HG02798 (cell line): ENCODE measurements at regions not wholly inside any gene's neighbourhood (a gene's known extent, or its start where the extent isn't known, plus 50 kb on each side); places are given as distances from the start of the nearest gene placed in this dataset.

ENCODE experiments used
- ATAC-seq: cut with Tn5 transposase; IDR thresholded peaks from one replicate; pipeline ENCODE4 v1.9.1; 2021; ENCODE audit warnings: mild to moderate bottlenecking; ENCODE audit not compliant: unreplicated experiment, poor library complexity

DNA sequence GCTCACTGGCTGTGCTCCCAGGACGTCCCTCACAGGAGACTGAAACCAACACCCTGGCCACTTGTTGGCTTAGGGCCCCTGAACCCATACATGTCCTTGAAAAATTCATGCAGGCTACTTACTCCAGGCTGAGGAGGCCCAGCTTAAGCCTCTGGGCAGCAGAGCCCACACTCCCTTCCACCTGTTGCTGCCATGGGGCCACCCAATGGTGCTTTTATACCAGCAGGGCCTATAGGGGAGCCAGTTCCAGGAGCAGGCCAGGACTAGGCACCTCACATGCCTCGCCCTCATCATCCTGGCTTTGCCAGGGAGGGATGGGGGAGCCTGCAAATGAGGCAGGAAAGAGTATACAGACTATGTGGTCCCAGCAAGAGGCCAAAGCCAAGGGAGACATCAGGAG is 181.7 kb upstream of the NECTIN1 start:
- no peak for ATAC-seq

DNA sequence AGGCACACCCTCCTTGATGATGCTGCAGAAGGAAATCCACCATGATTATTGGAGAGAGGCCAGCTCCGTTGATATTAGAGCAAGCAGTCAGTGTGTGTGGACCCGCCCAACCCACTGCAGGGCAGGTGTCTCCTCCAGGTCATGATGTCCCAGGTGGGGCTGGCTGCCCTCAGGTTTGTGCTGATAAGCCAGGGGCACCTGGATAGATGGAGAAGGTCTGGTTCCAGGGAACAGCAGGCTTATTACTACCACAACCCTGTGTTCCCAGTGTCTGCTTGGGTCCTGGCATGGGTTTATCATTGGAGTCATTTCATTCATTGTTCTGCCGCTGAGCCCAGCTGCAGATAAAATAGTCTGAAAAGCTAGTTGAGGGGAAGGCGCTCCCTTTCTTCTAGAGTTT is 181.1 kb upstream of the NECTIN1 start:
- ATAC-seq, result no peak

- ATAC-seq, result peak; percentile 57
Measured at GRCh38 chr11:119909495-119909894, 180.5 kb upstream of the NECTIN1 start.

- ATAC-seq, result no peak
Measured at GRCh38 chr11:119909077-119909476, 180.1 kb upstream of the NECTIN1 start.

GRCh38 chr11:119908573-119908904 is 179.5 kb upstream of the NECTIN1 start:
- no peak for ATAC-seq

DNA sequence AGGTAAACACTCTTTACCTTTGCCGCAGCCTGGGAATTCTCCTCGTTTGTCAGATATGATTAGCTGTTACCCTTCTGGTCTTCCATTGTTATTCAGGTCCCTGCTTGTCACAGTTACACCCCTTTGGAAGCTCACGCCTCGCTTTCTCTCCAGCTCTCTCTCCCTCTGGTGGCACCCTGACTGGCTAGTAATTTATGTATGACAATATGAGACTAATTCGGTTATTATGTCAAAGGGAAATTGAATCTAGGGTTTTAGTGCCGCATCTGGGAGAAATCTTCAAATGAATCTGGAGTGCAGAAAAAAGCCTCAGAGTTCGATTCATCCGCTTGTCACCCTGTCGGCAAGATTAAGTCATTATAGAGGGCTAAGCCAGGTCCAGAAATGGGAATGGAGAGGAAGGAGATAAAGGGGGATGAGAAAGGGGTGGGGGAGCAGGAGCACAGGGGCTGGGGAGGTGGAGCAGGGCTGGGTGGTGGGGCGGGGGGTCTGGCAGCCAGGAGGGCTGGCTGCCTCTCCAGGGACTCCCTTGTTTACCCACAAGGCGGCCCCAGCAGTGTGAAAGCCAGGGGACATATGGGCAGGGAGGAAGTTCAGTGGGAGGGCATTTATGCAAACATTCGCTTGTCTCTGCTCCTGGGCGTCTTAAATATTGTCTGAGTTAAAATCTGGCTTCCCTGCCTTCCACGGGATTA is 179.0 kb upstream of the NECTIN1 start:
- ATAC-seq, result no peak

DNA sequence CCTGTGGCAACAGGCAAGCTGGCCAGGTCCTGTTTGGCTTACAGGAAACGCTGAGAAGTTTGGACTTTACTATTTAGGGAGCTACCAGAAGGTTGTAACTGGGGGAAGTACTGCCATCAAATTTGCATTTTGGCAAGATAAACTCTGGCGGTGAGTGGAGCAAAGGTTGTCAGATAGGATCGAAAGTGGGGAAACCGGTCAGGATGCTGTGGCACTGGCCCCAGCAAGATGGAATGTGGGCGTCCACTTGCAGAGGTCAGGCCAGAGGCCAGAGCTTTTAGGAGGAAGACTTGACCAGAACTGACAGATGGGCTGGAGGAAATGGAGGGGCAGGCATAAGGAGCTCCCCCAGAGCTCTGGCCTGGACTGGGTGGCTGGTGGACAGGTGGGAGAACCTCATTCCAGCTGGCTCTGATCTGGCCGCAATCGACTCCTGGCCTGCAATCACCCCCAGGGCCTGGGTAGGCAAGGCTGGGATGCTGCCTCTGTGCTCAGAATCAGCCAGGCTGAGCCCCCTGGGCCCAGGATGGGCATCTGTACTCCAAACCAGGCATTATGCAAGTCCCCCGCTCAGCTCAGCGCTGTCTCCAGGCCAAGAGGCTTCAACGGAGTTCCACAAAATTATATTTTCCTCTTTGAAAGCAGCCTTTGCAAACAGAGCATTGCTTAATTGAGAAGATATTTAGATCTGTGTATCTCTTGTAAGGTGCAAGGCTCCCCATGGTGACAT is 178.3 kb upstream of the NECTIN1 start:
- ATAC-seq, result no peak

DNA sequence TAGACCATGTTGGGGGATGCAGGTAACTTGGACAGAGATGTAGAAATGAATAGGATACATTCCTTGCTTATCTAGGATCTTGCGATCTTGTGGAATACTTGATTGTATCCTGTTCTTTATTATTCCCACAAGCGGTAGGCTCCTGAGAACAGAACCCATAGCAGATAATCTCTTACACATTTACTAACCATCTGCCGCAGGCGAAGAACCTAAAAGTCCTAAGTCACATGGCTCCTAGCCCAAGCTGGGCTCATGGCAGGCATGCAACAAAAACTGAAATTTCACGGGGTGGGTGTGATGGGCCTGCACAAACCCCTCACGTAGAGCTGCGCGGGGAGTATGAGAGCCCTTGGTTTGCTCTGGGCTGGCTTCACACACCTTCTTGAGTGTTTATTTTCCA is 177.4 kb upstream of the NECTIN1 start:
- ATAC-seq, result no peak

DNA sequence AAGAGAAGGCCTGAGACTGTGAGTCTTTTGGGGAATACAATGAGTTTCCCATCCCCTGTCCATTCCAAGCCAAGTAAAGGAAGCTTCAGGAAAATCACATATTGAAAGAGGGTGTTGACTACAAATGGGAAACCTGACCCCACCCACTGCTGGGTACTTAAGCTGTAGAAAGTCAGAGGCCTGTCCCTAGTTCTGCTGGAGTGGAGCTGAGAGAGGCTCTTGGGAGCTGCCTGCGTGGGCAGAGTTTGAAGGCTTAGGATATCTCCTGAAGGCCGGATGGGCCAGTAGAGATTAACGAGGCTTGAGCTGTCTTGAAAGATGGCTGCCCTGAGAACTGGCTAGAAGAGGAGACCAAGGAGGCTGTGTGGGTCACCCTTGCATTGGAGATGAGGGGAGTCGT is 176.2 kb upstream of the NECTIN1 start:
- no peak for ATAC-seq

- no peak for ATAC-seq
Measured at GRCh38 chr11:119904531-119905035, 175.6 kb upstream of the NECTIN1 start.

GRCh38 chr11:119903821-119904220 is 174.8 kb upstream of the NECTIN1 start:
- no peak for ATAC-seq

DNA sequence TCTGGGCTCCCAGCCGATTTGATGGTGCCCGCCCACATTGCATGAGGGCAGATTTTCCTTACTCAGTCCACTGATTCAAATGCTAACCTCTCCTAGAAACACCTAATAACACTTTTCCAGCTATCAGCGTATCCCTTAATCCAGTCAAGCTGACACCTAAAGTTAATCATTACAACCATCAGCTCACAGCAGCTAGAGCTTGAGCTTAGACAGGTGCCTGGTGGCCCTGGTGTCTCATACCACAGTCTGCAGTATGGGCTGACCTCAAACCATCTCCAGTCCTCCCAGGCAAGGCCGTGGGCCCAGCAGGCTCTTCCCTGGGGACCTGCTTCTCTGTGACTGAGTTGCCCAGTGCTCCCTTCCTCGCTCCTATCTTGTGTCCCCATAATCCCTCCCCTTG is 174.4 kb upstream of the NECTIN1 start:
- no peak for ATAC-seq

DNA sequence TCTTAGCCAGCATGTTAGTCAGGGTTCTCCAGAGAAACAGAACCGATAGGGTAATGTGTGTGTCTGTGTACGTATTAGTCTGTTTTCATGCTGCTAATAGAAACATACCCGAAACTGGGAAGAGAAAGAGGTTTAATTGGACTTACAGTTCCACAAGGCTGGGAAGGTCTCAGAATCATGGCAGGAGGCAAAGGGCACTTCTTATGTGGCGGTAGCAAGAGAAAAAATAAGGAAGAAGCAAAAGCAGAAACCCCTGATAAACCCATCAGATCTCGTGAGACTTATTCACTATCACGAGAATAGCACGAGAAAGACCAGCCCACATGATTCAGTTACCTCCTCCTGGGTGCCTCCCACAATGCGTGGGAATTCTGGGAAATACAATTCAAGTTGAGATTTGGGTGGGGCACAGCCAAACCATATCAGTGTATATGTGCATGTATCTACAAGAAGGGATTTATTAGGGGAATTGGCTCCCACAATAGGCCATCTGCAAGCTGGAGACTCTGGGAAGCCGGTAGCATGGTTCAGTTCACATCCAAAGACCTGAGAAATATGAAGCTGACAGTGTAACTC is 173.7 kb upstream of the NECTIN1 start:
- ATAC-seq, result no peak

DNA sequence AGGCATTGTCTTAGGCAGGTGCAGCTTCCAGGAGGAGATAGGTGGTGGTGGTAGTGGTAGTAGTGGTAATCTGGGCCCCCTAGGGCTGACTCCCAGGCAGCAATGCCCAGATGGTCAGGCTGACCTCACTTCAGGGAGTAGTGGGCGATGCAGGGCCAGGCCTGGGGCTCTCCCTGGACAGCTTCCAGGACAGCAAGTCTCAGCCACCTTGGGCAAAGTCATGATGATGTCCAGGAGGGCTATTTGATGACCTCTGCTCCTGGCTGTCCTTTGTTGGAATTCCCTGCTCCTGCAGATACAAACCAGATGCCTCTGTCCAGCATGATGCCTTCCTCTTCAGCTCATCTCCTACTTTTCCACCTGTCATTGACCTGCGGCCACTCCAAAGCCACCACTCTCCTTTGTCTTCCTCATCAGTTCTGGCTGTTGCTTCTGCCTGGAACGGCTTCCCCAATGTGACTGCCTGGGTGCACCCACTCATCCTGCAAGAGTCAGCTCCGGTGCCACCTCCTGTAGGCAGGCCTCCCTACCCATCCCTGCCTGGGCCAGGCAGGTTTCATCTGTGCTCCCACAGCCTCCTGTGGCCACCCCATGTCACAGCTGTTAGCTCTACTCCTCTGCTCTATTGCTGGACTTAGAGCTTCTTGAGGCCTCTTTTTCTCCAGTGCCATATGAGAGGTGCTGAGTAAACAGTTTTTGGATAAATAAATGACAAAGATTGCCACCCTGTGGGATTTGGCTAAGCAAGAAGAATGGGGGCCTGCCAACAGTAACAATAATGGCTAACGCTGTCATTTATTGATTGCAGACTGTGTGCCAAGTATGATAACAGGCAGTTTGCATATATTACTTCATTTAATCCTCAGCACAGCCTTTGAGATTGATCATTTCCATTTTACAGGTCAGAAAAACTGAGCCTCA is 172.9 kb upstream of the NECTIN1 start:
- no peak for ATAC-seq

DNA sequence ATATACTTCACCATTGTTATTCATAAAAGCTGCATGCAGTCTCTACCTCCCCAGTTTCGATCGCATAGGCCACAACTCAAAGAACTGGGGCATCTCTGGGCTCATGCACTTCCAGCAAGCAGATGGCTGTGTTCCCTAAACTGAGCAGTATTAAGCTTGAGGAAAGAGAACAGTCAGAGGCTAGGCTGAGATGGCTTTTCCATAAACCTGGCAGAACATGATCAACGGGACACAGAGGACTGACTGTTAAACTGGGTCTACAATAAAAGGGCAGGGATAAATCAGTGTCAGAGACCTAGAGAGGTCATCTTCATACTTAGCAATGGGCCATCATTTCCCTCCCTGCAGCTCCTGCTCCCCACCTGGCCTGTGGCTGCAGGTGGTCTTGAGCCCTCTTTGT is 171.0 kb upstream of the NECTIN1 start:
- ATAC-seq, result no peak

- ATAC-seq, result no peak
Measured at GRCh38 chr11:119897576-119897975, 168.6 kb upstream of the NECTIN1 start.

GRCh38 chr11:119897046-119897440 is 168.0 kb upstream of the NECTIN1 start:
- no peak for ATAC-seq

- no peak for ATAC-seq
Measured at GRCh38 chr11:119896387-119897045, 167.5 kb upstream of the NECTIN1 start.

- ATAC-seq, result no peak
Measured at GRCh38 chr11:119895981-119896380, 167.0 kb upstream of the NECTIN1 start.

DNA sequence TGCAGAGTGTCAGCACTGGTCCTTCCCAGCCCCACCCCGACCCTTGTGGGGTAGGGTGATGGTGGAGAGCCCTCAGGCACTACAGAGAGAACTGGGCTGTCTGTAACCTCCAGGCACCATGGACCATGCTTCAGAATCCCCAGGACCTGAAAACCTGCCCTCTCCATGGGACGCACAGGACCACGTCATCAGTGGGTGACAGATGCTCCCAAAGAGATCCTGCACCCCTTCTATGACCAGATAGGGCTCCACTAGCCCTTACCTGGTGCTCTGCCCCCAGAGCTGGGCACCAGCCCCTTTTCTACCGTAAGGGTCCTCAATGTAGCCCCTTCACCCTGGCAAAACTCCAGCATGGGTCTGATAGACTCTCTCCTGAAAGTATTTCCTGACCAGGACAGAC is 165.9 kb upstream of the NECTIN1 start:
- no peak for ATAC-seq
